Fibroblast of peridontal ligament (primary cell): ENCODE measurements at regions not wholly inside any gene's neighbourhood (a gene's known extent, or its start where the extent isn't known, plus 50 kb on each side); places are given as distances from the start of the nearest gene placed in this dataset.

Experiments used
- DNase-seq: peaks from one replicate; pipeline ENCODE4 v3.0.0-alpha.2; 2010; ENCODE audit errors: extremely low read depth

DNA sequence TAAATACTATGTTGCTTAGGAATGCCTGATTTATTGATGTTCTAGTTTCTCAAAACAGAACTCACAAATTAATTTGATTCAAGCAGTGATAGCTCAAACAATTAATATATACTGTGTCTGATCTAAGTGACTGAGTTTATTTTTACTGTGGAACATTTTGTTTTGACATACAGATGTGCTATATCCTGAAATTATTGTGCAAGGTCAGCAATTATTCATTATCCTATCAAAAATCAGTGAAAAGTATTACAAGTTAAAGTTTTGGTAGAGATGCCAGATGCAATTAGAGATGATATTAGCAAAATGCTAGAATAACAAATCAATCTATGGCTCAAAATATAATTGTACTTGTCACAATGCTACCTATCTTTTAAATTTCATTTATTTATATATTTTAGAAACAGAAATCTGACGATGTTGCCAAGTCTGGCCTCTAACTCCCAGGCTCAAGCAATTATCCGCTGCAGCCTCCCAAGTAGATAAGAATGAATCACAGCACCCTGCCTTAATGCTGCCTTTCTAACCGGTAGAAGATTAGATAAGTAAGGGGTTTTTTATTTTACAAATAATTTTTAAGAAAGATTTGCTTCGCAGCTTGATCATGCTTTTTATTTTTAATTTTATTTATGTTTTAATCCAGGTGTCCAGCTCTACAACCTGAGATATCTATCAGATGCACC is 825.5 kb upstream of the NDST4 start:
- DNase-seq = no peak

DNA sequence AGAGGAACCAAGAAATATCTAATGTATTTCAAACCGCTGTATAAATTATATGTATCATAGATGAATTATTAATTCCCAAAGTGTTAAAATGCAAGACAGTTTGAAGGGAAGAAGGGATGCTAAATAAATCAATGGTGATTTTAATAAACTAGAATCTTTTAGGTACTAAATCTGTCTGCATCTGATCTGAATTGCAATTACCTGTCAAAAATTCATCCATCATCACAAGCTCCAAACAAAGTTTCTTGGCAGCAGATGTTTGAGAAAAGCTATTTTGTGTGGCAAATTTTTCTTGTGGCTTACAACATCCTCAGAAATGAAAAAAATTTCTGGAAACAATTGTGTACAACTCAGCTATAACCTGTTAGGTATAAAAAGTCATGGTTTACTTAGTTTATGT is 816.0 kb upstream of the NDST4 start:
- DNase-seq = no peak

DNA sequence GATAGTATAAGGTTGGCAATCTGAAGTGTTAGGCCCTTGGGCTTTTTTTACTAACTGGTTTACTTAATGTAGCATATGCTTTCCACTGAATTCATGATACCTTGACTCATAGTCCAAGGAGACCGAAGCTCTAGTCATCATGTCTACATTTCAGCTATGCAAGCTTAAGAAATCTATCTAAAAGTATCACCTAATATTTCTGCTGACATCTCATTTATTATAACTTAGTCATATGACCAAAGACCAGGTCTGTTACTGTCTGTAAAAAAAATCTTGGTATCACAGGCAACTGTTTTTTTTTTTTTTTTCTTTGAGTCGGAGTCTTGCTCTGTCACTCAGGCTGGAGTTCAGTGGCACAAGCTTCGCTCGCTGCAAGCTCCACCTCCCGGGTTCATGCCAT is 814.0 kb upstream of the NDST4 start:
- no peak for DNase-seq

DNA sequence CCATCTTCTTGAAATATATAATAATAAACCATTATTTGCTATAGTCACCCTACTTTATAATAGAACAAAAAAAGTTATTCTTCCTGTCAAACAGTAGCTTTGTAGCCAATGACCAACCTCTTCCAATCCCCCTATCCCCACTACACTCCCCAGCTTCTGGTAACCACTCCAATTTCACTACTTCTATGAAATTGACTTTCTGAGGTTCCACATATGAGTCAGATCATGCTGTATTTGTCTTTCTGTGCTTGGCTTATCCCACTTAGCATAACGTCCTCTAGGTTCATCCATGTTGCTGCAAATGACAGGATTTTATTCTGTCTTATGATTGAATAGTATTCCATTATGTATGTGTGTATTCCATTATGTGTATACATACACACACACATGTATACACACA is 809.7 kb upstream of the NDST4 start:
- DNase-seq = no peak

DNA sequence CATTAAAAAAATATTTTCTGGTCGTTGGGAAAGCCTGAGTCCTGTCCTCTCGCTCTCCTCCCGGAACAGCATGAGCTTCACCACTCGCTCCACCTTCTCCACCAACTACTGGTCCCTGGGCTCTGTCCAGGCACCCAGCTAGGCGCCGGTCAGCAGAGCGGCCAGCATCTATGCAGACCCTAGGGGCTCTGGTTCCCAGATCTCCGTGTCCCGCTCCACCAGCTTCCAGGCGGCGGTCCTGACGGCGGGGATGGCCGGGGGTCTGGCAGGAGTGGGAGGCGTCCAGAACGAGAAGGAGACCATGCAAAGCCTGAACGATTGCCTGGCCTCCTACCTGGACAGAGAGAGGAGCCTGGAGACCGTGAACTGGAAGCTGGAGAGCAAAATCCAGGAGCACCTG is 807.2 kb upstream of the NDST4 start:
- DNase-seq = no peak

DNA sequence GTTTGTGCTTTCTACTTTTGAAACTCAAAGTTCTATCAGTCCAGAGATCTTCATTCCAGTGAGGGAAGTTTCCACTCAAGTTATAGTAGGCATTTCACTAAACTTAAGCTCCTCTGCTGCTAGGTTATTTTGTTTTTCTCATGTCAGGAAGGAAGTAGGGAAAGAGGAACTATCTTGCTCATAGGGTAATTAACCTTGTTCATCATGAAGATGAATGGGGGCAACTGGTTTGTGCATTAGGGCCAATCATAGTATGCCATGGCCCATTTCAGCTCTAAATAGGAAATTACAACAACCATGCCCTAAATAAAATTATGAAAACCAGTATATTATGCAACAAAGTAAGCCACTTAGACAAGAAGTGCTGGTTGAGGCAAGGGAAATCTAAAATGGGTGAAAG is 804.7 kb upstream of the NDST4 start:
- DNase-seq = no peak

DNA sequence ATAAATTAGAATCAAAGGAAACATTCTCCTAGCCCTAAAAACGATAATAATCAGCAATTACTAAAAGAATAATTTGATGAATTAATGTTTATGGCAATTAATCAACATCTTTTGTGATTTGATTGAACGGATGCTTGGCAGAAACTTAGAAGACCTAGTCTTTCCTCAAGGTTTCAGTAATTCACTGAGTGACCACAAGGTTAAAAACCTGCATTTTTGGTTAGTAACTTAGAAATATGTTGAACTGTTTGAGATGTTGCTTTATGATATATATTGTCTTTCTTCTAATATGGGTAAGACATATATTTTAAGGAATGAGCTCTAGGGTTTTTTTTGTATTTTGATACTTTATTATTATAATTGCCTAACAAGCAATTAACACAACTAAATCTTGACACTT is 793.0 kb upstream of the NDST4 start:
- no peak for DNase-seq

DNA sequence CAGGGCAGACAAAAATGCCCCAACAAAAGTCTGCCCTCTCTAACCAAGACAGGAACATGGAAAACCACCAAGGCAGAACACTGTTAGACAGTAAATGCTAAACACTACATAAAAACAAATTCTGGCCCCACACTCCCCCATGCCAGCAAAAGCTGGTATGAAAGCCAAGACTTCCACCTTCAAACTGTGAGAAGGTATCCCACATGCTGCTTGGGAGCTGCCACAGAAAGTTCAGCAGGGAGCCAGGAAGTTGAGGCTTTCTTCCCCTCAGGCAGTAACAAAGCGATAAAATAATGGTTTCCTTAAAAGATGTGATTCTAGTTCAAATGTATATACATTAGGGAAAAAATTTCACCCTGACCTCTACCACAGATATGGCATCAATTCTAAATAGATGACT is 770.4 kb upstream of the NDST4 start:
- DNase-seq = no peak

DNA sequence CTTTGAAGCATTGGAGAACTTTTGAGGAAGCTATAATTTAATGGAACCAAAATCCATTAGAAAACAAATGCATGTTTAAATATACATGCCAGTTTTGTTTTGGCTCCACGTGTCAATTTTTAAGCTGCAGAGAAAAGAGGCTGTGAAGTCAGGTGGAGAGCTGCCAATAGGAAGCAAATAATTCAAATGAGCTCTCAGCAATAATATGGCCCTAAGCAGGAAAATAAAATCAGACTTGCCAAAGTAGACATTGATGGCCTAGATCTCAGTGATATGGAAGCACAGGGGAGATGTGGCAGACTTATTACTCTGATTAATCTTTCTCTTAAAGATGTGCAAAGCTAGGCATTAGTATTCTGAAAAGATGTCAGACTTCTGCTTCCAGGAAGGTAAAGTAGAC is 769.8 kb upstream of the NDST4 start:
- no peak for DNase-seq

DNA sequence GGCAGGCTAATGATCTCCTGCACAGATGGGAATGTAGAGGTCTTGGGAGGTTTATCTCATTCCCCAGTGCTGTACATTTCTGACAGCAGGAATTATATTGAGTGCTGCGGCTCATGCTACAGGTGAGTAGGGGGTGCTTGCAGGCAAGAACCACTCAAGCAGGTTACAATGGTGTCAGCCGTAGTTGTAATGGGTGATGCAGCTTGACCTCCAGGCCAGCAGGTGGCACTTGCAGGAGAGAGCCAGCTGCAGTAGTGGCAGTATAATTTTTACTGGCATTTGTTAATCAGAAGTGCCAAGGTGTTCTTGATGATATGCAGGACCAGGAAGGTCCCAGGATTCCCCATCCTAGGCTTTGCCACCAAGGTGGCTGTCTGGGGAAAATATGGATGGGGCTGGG is 759.6 kb upstream of the NDST4 start:
- DNase-seq = no peak

DNA sequence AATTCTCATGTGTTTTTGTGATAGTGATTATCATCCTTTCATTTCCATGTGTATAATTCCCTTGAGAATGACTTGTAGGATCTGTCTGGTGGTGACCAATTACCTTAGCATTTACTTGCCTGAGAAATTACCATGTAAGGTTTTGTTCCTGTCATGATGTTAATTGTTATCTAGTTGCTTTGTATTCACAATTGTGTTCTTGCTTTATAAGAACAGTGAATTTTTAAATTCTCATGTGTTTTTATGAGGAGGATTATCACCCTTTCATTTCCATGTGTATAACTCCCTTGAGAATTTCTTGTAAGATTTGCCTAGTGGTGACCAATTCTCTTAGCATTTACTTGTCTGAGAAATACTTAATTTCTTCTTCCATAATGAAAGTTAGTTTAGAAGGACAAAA is 758.2 kb upstream of the NDST4 start:
- DNase-seq = no peak

DNA sequence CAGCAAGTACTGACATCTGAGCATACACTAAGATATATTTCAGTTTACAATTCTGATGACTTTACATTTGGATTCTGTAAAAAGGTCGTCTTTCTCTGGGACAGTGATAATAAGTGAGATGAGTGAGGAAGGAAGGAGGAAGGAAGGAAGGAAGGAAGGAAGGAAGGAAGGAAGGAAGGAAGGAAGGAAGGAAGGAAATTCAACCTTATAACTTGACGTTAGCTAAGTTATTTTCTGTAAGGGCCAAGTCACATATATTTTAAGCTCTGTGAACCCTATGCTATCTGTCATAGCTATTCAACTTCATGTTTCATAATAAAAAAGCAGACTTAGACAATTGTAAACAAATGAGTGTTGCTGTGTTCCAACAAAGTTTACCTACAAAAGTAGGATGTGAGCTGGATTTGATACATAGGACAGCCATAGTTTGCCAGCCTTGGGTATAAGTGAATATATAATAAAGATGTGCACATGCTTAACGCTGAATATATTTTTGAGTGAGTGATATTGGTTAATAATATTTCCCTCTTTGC is 753.0 kb upstream of the NDST4 start:
- DNase-seq = no peak

DNA sequence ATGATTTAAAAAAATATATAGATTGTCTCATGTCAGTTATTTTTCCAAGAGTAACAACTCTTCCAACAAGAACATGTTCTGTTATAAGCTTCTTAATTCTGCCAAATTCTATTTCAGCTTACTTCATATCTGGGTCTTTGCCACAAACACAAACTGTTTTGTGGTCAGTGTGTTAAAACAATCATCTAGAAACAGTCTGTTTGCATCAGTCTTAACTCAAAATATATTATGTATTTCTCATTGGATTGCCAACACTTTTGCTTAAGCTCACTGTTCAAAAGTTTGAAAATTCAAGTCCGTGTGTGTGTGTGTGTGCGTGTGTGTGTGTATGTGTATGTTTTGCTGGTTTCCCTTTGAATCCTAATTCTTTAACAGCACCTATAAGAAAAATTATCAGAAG is 752.3 kb upstream of the NDST4 start:
- DNase-seq = no peak

DNA sequence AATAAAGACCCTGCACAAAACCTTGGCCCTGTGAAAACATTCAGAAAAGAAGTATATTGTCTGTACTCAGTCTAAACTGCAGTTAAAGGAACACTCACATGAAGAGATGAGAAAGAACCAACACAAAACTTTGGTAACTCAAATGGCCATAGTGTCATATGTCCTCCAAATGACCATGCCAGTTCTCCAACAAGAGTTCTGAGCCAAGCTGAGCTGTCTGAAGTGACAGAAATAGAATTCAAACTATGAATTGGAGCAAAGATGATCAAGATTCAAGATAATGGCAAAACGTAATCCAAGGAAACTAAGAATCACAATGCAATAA is 739.3 kb upstream of the NDST4 start:
- no peak for DNase-seq

DNA sequence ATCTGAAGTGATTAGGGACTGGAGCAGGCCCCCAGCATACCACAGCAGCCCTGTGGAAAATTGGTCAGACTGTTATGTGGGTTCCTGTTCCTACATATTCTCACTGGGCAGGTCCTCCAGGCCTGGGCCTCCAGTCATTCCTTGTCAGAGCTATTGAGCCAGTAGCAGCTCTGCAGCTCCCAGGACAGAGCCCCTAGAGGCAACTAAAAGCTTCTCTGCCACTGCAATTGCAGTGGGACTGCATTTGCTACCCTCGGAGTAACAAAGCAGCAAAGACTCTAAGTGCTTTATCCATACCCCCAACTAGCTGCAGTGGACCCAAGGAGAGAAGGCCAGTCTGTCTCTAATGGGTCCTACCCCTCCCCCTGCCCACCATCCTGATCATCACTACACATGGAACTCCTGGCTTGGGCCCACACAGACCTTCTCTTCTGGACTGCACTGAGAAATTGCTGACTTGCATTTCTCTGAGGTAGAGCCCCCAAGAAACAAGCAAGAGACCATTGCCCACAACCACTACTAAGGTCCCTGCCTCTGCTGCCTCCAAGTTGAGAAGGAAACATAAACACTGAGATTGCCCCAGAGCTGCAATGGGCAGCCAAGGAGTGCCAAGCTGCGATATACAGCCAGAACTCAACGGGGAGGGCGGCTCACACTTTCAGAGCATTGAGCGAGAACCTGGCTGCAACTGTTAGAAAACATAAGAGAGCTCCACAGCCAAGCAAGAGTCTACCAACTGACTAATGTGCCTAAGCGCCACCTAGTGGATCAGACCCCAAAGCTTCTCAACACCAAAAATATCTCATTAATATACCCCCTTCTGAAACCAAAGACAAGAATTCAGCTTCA is 738.7 kb upstream of the NDST4 start:
- no peak for DNase-seq

DNA sequence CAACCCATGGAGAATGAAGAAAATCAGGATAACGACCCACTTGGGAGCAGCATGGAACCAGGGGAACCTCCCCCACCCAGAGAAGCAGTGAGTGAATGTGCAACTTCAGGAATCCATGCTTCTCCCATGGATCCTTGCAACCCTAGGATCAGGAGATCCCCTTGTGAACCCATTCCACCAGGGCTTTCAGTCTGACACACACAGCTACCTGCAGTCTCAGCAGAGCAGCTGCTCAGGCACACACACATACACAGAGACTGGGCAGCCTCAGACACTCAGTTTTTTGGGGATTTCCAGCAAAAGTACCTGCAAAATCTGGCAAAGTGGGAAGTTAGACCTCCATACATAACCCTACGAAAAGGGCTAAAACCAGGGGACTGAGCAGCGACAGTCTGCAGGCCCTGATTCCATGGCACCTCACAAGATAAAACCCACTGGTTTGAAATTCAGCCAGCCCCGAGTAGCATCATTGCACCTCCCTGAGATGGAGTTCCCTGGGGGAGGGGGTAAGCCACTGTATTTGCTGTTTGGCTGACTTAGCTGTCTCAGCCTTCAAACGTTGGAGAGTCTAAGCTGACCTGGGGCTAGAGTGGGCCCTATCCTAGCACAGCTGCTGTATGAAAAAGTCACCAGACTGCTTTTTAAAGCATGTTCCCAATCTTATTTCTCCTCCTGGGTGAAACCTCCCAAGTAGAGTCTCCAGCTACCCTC is 737.5 kb upstream of the NDST4 start:
- DNase-seq = no peak

DNA sequence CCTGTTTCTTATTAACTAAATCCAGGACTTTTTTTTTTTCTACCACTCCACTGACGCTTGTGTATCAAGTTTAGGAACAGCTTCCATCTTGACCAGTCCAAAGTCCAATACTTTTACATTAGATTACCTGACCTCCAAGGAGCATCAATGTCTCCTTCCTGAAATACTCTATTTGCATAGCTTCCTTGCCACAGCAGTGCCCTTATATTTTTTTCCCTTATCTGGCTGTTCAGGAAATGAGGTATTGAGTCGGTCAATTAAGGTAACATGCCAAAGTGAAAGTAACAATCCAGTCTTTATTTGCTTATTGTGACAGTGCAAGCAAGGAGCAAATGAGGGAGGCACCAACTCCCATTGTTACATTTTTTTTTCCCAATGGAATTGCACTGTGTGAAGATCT is 730.8 kb upstream of the NDST4 start:
- no peak for DNase-seq

DNA sequence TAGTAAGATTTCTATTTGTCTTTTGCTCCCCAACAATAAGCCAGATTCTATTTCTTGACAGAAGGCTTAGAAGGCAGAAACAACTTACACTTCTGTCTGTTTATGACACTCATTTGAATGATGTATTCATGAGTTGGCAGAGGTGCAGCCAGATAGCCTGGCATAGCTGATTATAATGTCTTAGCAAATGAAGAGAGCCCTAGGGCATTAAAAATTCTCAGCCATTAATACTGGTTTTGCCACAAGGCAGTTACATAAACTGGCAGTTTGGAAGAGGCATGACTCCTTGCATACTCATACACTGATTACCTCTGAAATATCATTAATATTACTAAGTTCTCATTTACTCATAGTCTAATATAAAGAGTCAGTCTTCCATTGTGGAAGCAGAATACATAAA is 728.5 kb upstream of the NDST4 start:
- no peak for DNase-seq

DNA sequence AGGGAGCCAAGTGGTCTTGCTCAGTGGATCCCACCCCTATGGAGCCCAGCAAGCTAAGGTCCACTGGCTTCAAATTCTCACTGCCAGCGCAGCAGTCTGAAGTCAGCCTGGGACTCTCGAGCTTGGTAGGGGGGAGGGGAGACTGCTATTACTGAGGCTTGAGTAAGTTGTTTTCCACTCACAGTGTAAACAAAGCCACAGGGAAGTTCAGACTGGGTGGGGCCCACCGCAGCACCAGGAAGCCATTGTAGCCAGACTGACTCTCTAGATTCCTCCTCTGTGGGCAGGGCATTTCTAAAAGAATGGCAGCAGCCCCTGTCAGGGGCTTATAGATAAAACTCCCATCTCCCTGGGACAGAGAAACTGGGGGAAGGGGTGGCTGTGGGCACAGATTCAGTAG is 721.0 kb upstream of the NDST4 start:
- DNase-seq = no peak

DNA sequence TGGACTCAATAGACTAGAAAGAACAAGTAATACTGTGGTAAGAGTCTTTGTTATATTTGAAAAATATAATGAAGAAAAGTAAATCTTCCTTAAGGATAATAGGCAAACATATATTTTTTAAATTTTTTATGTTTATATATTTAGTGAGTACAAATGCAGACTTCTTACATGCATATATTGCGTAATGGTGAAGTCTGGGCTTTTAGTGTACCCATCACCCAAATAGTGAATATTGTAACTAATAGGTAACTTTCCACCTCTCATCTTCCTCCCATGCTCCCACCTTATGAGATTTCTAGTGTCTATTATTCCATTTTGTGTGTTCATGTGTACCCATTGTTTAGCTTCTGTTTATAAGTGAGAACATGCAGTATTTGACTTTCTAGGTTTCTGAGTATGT is 711.2 kb upstream of the NDST4 start:
- DNase-seq = no peak

DNA sequence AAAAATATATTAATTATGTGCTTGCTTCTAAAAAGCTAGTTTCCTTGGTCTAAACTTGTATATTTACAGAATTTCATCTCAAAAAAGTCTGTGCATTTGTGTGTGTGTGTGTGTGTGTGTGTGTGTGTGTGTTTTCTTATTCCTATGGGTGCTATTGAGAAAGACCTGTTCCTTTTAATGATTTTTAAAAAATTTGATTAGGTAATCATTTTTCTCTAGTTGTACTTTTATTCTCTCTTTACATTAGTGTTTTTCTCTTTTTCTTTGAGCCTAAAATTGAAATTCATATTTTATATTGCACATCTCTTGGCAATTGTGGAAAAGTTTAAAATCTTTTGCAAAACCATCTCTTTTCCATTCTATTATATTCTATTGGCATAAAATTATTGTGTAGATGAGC is 690.4 kb upstream of the NDST4 start:
- no peak for DNase-seq

DNA sequence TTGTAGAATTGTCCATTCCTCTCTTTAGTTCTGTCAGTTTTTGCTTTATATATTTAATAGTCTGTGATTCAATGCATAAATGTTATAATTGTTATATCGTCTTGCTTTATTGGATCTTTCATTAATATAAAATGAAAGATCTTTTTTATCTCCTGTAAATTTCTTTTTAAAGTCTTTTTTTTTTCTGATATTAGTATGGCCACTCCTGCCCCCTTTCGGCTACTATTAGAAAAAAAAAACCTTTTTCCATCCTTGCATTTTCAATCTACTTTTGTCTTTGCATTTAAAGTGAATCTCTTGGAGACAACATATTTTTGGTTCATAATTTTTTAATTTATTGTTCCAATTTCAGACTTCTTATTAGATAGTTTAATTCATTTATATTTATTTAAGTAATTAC is 677.4 kb upstream of the NDST4 start:
- DNase-seq = no peak
